GM06990 (cell line): ENCODE measurements at regions not wholly inside any gene's neighbourhood (a gene's known extent, or its start where the extent isn't known, plus 50 kb on each side); places are given as distances from the start of the nearest gene placed in this dataset.

ENCODE experiments used
- DNase-seq: peaks from one replicate; pipeline ENCODE4 v3.0.0-alpha.2; 2011; ENCODE audit not compliant: insufficient read length; ENCODE audit errors: extremely low read depth
- H3K27me3 ChIP-seq: replicated peaks from 2 replicates; pipeline ENCODE4 v1.6.0; 2011; ENCODE audit warnings: low read length; ENCODE audit not compliant: control insufficient read depth, insufficient read depth
- H3K36me3 ChIP-seq: 2 replicates; pipeline ENCODE4 v1.5.1; 2011; ENCODE audit warnings: low read length; ENCODE audit not compliant: control insufficient read depth, insufficient read depth
- H3K4me3 ChIP-seq: replicated peaks from 2 replicates; pipeline ENCODE4 v1.5.1; 2011; ENCODE audit warnings: low read depth, mild to moderate bottlenecking, control low read depth, low read length
- CTCF ChIP-seq: IDR thresholded peaks from 2 replicates; pipeline ENCODE4 v1.5.1; 2011; ENCODE audit warnings: low read length, control low read depth, mild to moderate bottlenecking, inconsistent platforms; ENCODE audit not compliant: insufficient read depth, poor library complexity, severe bottlenecking

GRCh38 chr5:79893976-79894375 lies 97.1 kb downstream of the MTX3 start:
- TF ChIP-seq CTCF: no peak
- Histone ChIP-seq H3K36me3 (no peaks in the 10 kb centered on the region), H3K27me3 (no peaks in the 10 kb centered on the region; the same call in none of the 2 replicates), H3K4me3 (no peak overlapping the region)
- no peak for DNase-seq

DNA sequence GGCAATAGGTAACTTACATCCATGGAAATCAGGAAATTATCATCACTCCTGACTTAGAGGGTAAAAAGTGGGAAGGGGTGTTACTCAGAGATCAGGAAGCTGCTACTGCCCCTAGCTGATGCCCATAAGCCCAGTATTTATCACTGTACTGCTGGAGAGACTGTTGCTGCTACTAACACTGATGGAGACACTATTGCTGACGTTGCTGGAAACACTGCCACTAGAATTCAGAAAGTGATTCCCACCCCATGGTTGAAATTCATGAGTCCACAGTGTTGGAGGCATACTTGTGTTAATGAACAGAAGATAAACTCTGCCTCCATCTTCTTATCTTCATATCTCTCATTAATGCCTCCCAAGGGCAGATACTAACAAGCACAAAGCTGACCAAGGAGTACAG lies 97.6 kb downstream of the MTX3 start:
- TF ChIP-seq CTCF: no peak
- no peaks in the 10 kb centered on the region for H3K36me3 ChIP-seq
- DNase-seq: no peak
- no peak overlapping the region for H3K4me3 ChIP-seq
- no peaks in the 10 kb centered on the region; the same call in none of the 2 replicates for H3K27me3 ChIP-seq

GRCh38 chr5:79890930-79891249 lies 100.2 kb downstream of the MTX3 start:
- DNase-seq: no peak
- Histone ChIP-seq H3K36me3 (no peaks in the 10 kb centered on the region), H3K27me3 (no peaks in the 10 kb centered on the region; the same call in none of the 2 replicates), H3K4me3 (no peak overlapping the region)
- TF ChIP-seq CTCF: no peak

- no peak overlapping the region for H3K4me3 ChIP-seq
- DNase-seq: no peak
- TF ChIP-seq CTCF: no peak
- H3K36me3 ChIP-seq: no peaks in the 10 kb centered on the region
- H3K27me3 ChIP-seq: no peaks in the 10 kb centered on the region; the same call in none of the 2 replicates
Observed at GRCh38 chr5:79890119-79890929, 100.7 kb downstream of the MTX3 start.

GRCh38 chr5:79888643-79889042 lies 102.4 kb downstream of the MTX3 start:
- no peaks in the 10 kb centered on the region for H3K36me3 ChIP-seq
- no peak for DNase-seq
- no peaks in the 10 kb centered on the region; the same call in 1 of the 2 replicates for H3K27me3 ChIP-seq
- no peak for TF ChIP-seq CTCF
- no peak overlapping the region for H3K4me3 ChIP-seq
